ENCODE measurements at regions not wholly inside any gene's neighbourhood (a gene's known extent, or its start where the extent isn't known, plus 50 kb on each side); places are given as distances from the start of the nearest gene placed in this dataset.

GRCh38 chr16:26531290-26531730, 535.4 kb upstream of the C16orf82 start:
- no peak for FAIRE-seq
- DNase-seq (ENCODE audit: insufficient read length, low spot score), result no peak

GRCh38 chr16:26532456-26532855, 534.3 kb upstream of the C16orf82 start:
- DNase-seq (ENCODE audit: insufficient read length, low spot score) (no peak), FAIRE-seq (no peak)
- TF ChIP-seq, protein P1, sequence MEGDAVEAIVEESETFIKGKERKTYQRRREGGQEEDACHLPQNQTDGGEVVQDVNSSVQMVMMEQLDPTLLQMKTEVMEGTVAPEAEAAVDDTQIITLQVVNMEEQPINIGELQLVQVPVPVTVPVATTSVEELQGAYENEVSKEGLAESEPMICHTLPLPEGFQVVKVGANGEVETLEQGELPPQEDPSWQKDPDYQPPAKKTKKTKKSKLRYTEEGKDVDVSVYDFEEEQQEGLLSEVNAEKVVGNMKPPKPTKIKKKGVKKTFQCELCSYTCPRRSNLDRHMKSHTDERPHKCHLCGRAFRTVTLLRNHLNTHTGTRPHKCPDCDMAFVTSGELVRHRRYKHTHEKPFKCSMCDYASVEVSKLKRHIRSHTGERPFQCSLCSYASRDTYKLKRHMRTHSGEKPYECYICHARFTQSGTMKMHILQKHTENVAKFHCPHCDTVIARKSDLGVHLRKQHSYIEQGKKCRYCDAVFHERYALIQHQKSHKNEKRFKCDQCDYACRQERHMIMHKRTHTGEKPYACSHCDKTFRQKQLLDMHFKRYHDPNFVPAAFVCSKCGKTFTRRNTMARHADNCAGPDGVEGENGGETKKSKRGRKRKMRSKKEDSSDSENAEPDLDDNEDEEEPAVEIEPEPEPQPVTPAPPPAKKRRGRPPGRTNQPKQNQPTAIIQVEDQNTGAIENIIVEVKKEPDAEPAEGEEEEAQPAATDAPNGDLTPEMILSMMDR (IDR thresholded peaks at IDR 0.05; ENCODE audit: insufficient read depth, missing control alignments), result no peak

More at GRCh38 chr16:26531290-26531730, 535.4 kb upstream of the C16orf82 start:
- TF ChIP-seq, protein P1 (IDR thresholded peaks at IDR 0.05; ENCODE audit: insufficient read depth, missing control alignments), result no peak

- TF ChIP-seq, protein P1 (IDR thresholded peaks at IDR 0.05; ENCODE audit: insufficient read depth, missing control alignments), result no peak
- no peak for DNase-seq (ENCODE audit: insufficient read length, low spot score)
- no peak for FAIRE-seq
Observed at GRCh38 chr16:26542198-26542597, 524.5 kb upstream of the C16orf82 start.

DNA sequence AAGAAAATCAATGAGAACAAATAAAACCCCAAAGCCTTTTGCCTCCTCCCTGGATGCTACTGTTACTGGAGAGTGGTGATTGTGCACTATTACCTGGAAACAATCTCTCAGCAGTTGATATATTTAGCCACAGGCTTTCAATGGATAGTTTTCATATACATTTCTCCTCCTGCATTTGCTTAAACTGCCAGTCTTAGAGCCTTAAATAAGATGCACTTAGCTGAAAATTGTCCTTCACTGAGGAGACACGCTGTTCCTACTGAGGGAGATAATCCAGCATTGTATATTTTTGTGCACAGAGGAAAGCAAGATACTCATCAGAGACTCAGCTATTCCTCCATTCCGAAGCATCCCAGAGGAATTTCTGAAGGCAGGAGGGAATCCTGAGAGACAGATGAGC, 520.2 kb upstream of the C16orf82 start:
- TF ChIP-seq, protein P1 (IDR thresholded peaks at IDR 0.05; ENCODE audit: insufficient read depth, missing control alignments), result no peak
- DNase-seq (ENCODE audit: insufficient read length, low spot score) (no peak), FAIRE-seq (no peak)

- FAIRE-seq (no peak), DNase-seq (ENCODE audit: insufficient read length, low spot score) (no peak)
Observed at GRCh38 chr16:26547681-26548080, 519.0 kb upstream of the C16orf82 start.

GRCh38 chr16:26550111-26550610, 516.6 kb upstream of the C16orf82 start:
- FAIRE-seq (no peak), DNase-seq (ENCODE audit: insufficient read length, low spot score) (no peak)
- TF ChIP-seq, protein P1 (IDR thresholded peaks at IDR 0.05; ENCODE audit: insufficient read depth, missing control alignments), result no peak

More at GRCh38 chr16:26547681-26548080, 519.0 kb upstream of the C16orf82 start:
- TF ChIP-seq, protein P1 (IDR thresholded peaks at IDR 0.05; ENCODE audit: insufficient read depth, missing control alignments), result no peak

GRCh38 chr16:26554030-26554429, 512.7 kb upstream of the C16orf82 start:
- no peak for DNase-seq (ENCODE audit: insufficient read length, low spot score)
- no peak for FAIRE-seq
- TF ChIP-seq, protein P1 (IDR thresholded peaks at IDR 0.05; ENCODE audit: insufficient read depth, missing control alignments), result no peak

All from D721Med (cell line).